Neural crest cell (in vitro differentiated cells): ENCODE measurements at regions not wholly inside any gene's neighbourhood (a gene's known extent, or its start where the extent isn't known, plus 50 kb on each side); places are given as distances from the start of the nearest gene placed in this dataset.

ENCODE experiments used
- DNase-seq: peaks from one replicate; pipeline ENCODE4 v3.0.0; 2021; ENCODE audit warnings: low read depth, mixed read lengths, low spot score
- H3K27ac Mint-ChIP-seq: one replicate; pipeline ENCODE4 v1.8.0; 2021; ENCODE audit warnings: mild to moderate bottlenecking, mixed read lengths; ENCODE audit not compliant: unreplicated experiment
- H3K27me3 Mint-ChIP-seq: 2 replicates; pipeline ENCODE4 v1.8.0; 2021; ENCODE audit warnings: low read depth, mild to moderate bottlenecking, mixed read lengths
- H3K36me3 Mint-ChIP-seq: 2 replicates; pipeline ENCODE4 v1.8.0; 2021; ENCODE audit warnings: low read depth, mild to moderate bottlenecking, mixed read lengths
- H3K4me1 Mint-ChIP-seq: 2 replicates; pipeline ENCODE4 v1.8.0; 2021; ENCODE audit warnings: mixed read lengths
- H3K4me3 Mint-ChIP-seq: one replicate; pipeline ENCODE4 v1.8.0; 2021; ENCODE audit warnings: mild to moderate bottlenecking, mixed read lengths
- H3K9me3 Mint-ChIP-seq: 2 replicates; pipeline ENCODE4 v1.8.0; 2021; ENCODE audit warnings: mixed read lengths
- CTCF ChIP-seq: fragments of 200-600 bp; sonication (generic); conservative IDR thresholded peaks from 2 replicates; pipeline ENCODE4 v1.5.0; 2021; ENCODE audit warnings: antibody characterized with exemption, mild to moderate bottlenecking

GRCh38 chr13:97559981-97560380 is 126.0 kb downstream of the RAP2A start:
- Mint-ChIP-seq H3K27me3 (no peaks in the 10 kb centered on the region), H3K4me1 (no peaks in the 10 kb centered on the region), H3K9me3 (no peaks in the 10 kb centered on the region), H3K4me3 (no peak overlapping the region), H3K27ac (no peak overlapping the region), H3K36me3 (no peaks in the 10 kb centered on the region)
- TF ChIP-seq CTCF, result no peak
- DNase-seq, result no peak

GRCh38 chr13:97561182-97561581 is 127.2 kb downstream of the RAP2A start:
- DNase-seq, result no peak
- Mint-ChIP-seq H3K9me3 (no peaks in the 10 kb centered on the region), H3K36me3 (no peaks in the 10 kb centered on the region), H3K4me1 (no peaks in the 10 kb centered on the region), H3K4me3 (no peak overlapping the region), H3K27ac (no peak overlapping the region), H3K27me3 (no peaks in the 10 kb centered on the region)
- no peak for TF ChIP-seq CTCF

- DNase-seq, result no peak
- Mint-ChIP-seq H3K36me3 (no peaks in the 10 kb centered on the region), H3K27ac (no peak overlapping the region), H3K27me3 (no peaks in the 10 kb centered on the region), H3K9me3 (no peaks in the 10 kb centered on the region), H3K4me1 (no peaks in the 10 kb centered on the region), H3K4me3 (no peak overlapping the region)
- no peak for TF ChIP-seq CTCF
These were observed 129.0 kb downstream of the RAP2A start for GRCh38 chr13:97562962-97563361.

GRCh38 chr13:97564956-97565355 is 131.0 kb downstream of the RAP2A start:
- no peaks in the 10 kb centered on the region for H3K36me3 Mint-ChIP-seq
- no peak for DNase-seq
- no peaks in the 10 kb centered on the region for H3K9me3 Mint-ChIP-seq
- no peaks in the 10 kb centered on the region for H3K4me1 Mint-ChIP-seq
- H3K4me3 Mint-ChIP-seq, result no peak overlapping the region
- no peak for TF ChIP-seq CTCF
- H3K27me3 Mint-ChIP-seq, result no peaks in the 10 kb centered on the region
- no peak overlapping the region for H3K27ac Mint-ChIP-seq

- no peak overlapping the region for H3K27ac Mint-ChIP-seq
- TF ChIP-seq CTCF, result no peak
- no peak for DNase-seq
These were observed 131.9 kb downstream of the RAP2A start for GRCh38 chr13:97565906-97566305.

GRCh38 chr13:97566907-97567306 is 132.9 kb downstream of the RAP2A start:
- Mint-ChIP-seq H3K36me3 (no peaks in the 10 kb centered on the region), H3K4me1 (peaks cover 5% of the 10 kb centered on the region), H3K27ac (no peak overlapping the region), H3K9me3 (no peaks in the 10 kb centered on the region), H3K4me3 (no peak overlapping the region), H3K27me3 (no peaks in the 10 kb centered on the region)
- TF ChIP-seq CTCF, result no peak
- no peak for DNase-seq

More at GRCh38 chr13:97565906-97566305, 131.9 kb downstream of the RAP2A start:
- Mint-ChIP-seq H3K4me1 (peaks cover 5% of the 10 kb centered on the region), H3K27me3 (no peaks in the 10 kb centered on the region), H3K36me3 (no peaks in the 10 kb centered on the region), H3K9me3 (no peaks in the 10 kb centered on the region), H3K4me3 (no peak overlapping the region)
